ENCODE measurements at regions not wholly inside any gene's neighbourhood (a gene's known extent, or its start where the extent isn't known, plus 50 kb on each side); places are given as distances from the start of the nearest gene placed in this dataset.

DNA sequence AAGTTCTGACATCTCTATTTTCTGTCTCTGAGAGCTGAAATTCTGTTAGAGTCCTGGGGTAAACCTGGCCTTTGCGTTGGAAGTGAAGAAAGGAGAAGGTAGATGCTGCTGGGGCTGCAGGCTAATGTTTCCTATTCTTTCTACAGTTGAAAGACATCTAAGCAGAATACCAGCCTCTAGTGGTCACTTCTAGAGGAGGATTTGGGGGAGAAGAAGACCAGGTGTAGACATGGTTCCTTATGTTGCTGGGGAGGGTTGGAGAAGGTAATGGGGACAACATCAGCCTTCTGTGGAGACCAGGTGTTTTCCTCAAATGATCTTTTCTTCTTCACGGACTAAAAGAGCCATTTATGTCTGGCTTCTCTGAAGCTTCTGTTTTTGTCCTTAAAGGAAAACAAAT is 62.6 kb downstream of the BTBD3 start:
- TF ChIP-seq, protein P1, sequence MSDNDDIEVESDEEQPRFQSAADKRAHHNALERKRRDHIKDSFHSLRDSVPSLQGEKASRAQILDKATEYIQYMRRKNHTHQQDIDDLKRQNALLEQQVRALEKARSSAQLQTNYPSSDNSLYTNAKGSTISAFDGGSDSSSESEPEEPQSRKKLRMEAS (IDR thresholded peaks at IDR 0.05): no peak
- no peak for TF ChIP-seq RAD21 (IDR thresholded peaks at IDR 0.05; ENCODE audit: low read depth)
- no peak for TF ChIP-seq FOXM1 (IDR thresholded peaks at IDR 0.05; ENCODE audit: borderline replicate concordance, low read depth)
- TF ChIP-seq TEAD4 (IDR thresholded peaks at IDR 0.05): no peak
- no peak for TF ChIP-seq TCF12 (IDR thresholded peaks at IDR 0.05; ENCODE audit: low read depth)

Measured in Ishikawa (cell line).